Breast epithelium (tissue), 3 donors: ENCODE measurements at regions not wholly inside any gene's neighbourhood (a gene's known extent, or its start where the extent isn't known, plus 50 kb on each side); places are given as distances from the start of the nearest gene placed in this dataset.

Source experiments
- POLR2A ChIP-seq: fragments of 450-650 bp; IDR thresholded peaks from one replicate; pipeline ENCODE4 v1.6.1; 2016; ENCODE audit warnings: antibody characterized with exemption, mild to moderate bottlenecking, moderate library complexity
- POLR2AphosphoS5 ChIP-seq, 3 donors: sonication (generic); formaldehyde crosslinking; IDR thresholded peaks; one replicate each; pipeline ENCODE4 v1.6.1; 2017; ENCODE audit warnings: antibody characterized with exemption in 3 of 3
- TF ChIP-seq, protein P1 (sequence below), 3 donors: fragments of 450-650 bp; IDR thresholded peaks; one replicate each; pipeline ENCODE4 v1.5.1; 2016 to 2017; ENCODE audit warnings: antibody characterized with exemption in 3 of 3, mild to moderate bottlenecking in 3 of 3, moderate library complexity in 3 of 3

DNA sequence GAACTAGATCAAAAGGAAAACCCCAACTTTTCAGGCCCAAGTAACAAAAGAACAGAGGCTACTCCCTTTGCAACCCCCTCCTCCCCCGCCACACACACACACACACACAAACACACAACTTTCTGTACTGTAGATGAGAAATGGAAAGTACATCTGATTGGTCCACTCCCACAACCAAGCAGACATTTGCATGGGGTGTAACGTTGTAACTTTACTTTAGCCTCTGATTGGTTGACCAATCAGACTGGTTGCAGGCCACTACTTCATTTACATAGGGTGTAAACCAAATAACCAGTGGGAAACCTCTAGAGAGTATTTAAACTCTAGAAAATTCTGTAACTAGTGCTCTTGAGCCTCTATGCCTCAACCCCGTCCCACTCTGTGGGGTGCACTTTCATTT is 425.5 kb downstream of the GXYLT1 start:
- TF ChIP-seq, protein P1, sequence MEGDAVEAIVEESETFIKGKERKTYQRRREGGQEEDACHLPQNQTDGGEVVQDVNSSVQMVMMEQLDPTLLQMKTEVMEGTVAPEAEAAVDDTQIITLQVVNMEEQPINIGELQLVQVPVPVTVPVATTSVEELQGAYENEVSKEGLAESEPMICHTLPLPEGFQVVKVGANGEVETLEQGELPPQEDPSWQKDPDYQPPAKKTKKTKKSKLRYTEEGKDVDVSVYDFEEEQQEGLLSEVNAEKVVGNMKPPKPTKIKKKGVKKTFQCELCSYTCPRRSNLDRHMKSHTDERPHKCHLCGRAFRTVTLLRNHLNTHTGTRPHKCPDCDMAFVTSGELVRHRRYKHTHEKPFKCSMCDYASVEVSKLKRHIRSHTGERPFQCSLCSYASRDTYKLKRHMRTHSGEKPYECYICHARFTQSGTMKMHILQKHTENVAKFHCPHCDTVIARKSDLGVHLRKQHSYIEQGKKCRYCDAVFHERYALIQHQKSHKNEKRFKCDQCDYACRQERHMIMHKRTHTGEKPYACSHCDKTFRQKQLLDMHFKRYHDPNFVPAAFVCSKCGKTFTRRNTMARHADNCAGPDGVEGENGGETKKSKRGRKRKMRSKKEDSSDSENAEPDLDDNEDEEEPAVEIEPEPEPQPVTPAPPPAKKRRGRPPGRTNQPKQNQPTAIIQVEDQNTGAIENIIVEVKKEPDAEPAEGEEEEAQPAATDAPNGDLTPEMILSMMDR (IDR thresholded peaks at IDR 0.05) = no peak
- no peak for TF ChIP-seq POLR2AphosphoS5 (IDR thresholded peaks at IDR 0.05)
- no peak for TF ChIP-seq POLR2A
